ENCODE measurements at regions not wholly inside any gene's neighbourhood (a gene's known extent, or its start where the extent isn't known, plus 50 kb on each side); places are given as distances from the start of the nearest gene placed in this dataset.

- no peak for TF ChIP-seq ELF1 (IDR thresholded peaks at IDR 0.05; ENCODE audit: borderline replicate concordance, low read depth)
Measured at GRCh38 chr1:219404629-219405028, 208.3 kb downstream of the ZC3H11B start (continued).

- Histone ChIP-seq H3K36me3 (ENCODE audit: control insufficient read depth in 1 of 2, insufficient read depth in 2 of 2, low read length in 2 of 2) (no peaks in the 10 kb centered on the region), H3K9ac (ENCODE audit: low read length) (no peak overlapping the region), H3K9me3 (ENCODE audit: control insufficient read depth in 1 of 2, insufficient read depth in 1 of 2, low read depth in 1 of 2, low read length in 2 of 2) (no peaks in the 10 kb centered on the region), H3K4me3 (replicated peaks in 1 of 2; ENCODE audit: low read depth in 1 of 2, low read length in 2 of 2) (no peak overlapping the region), H3K27me3 (ENCODE audit: insufficient read depth, low read length) (no peaks in the 10 kb centered on the region), H2AFZ (ENCODE audit: low read depth, low read length, poor library complexity, severe bottlenecking) (no peak overlapping the region), H3K4me1 (ENCODE audit: control insufficient read depth in 1 of 2, insufficient read depth in 2 of 2, low read length in 2 of 2) (no peaks in the 10 kb centered on the region), H4K20me1 (ENCODE audit: insufficient read depth) (no peaks in the 10 kb centered on the region), H3K79me2 (ENCODE audit: insufficient read depth, low read length) (no peaks in the 10 kb centered on the region), H3K27ac (ENCODE audit: low read depth, low read length) (no peak overlapping the region), H3K4me2 (ENCODE audit: low read length) (no peak overlapping the region), H3K9me2 (ENCODE audit: insufficient read depth) (no peaks in the 10 kb centered on the region)
- DNase-seq (ENCODE audit: low read depth, low spot score), result no peak
- ATAC-seq, result no peak
- TF ChIP-seq EZH2phosphoT487 (IDR thresholded peaks at IDR 0.05; ENCODE audit: borderline replicate concordance), result no peak
- ChIA-PET POLR2A (interaction anchor here (1.1 kb wide), 1 partner anchor 258 kb away, joined by 3 read pairs; no protein-coding TSS in a partner anchor), RAD21 (ENCODE audit: low non-redundant PET in 1 of 2, low total read pairs in 2 of 2, uncharacterized antibody in 2 of 2, unreplicated experiment in 2 of 2) (no interaction called here), CTCF (no interaction called here)
- intact Hi-C loops (cut with micrococcal nuclease), result no loop called here
- no TSS peak for BruUV-seq (replicated peaks)
Measured at GRCh38 chr1:219402925-219403324, 210.0 kb downstream of the ZC3H11B start.

GRCh38 chr1:219401724-219402625 lies 210.9 kb downstream of the ZC3H11B start:
- Histone ChIP-seq H3K36me3 (ENCODE audit: control insufficient read depth in 1 of 2, insufficient read depth in 2 of 2, low read length in 2 of 2) (no peaks in the 10 kb centered on the region), H3K9ac (ENCODE audit: low read length) (no peak overlapping the region), H3K4me2 (ENCODE audit: low read length) (no peak overlapping the region), H2AFZ (ENCODE audit: low read depth, low read length, poor library complexity, severe bottlenecking) (no peak overlapping the region), H3K4me1 (ENCODE audit: control insufficient read depth in 1 of 2, insufficient read depth in 2 of 2, low read length in 2 of 2) (no peaks in the 10 kb centered on the region), H4K20me1 (ENCODE audit: insufficient read depth) (no peaks in the 10 kb centered on the region), H3K9me3 (ENCODE audit: control insufficient read depth in 1 of 2, insufficient read depth in 1 of 2, low read depth in 1 of 2, low read length in 2 of 2) (peaks cover 0 to 4% of the 10 kb centered on the region in 2 experiments; a peak in 2 of 4 replicates), H3K79me2 (ENCODE audit: insufficient read depth, low read length) (no peaks in the 10 kb centered on the region), H3K27me3 (ENCODE audit: insufficient read depth, low read length) (no peaks in the 10 kb centered on the region), H3K27ac (ENCODE audit: low read depth, low read length) (no peak overlapping the region), H3K9me2 (ENCODE audit: insufficient read depth) (no peaks in the 10 kb centered on the region), H3K4me3 (replicated peaks in 1 of 2; ENCODE audit: low read depth in 1 of 2, low read length in 2 of 2) (no peak overlapping the region)
- BruUV-seq (replicated peaks), result no TSS peak
- POLR2A ChIA-PET, result interaction anchor here (1.1 kb wide), 1 partner anchor 259 kb away, joined by 3 read pairs; no protein-coding TSS in a partner anchor
- ATAC-seq (no peak), DNase-seq (ENCODE audit: low read depth, low spot score) (no peak)
- CTCF ChIA-PET, result no interaction called here
- RAD21 ChIA-PET (ENCODE audit: low non-redundant PET in 1 of 2, low total read pairs in 2 of 2, uncharacterized antibody in 2 of 2, unreplicated experiment in 2 of 2), result no interaction called here
- intact Hi-C loops (cut with micrococcal nuclease), result no loop called here
- no peak for TF ChIP-seq EGR1 (IDR thresholded peaks at IDR 0.05; ENCODE audit: low read depth)
- no peak for TF ChIP-seq CTCF (IDR thresholded peaks at IDR 0.05 in 2 of 3, conservative IDR thresholded peaks at IDR 0.05 in 1 of 3; ENCODE audit: borderline replicate concordance in 1 of 3, insufficient read depth in 1 of 3, low read depth in 2 of 3, low read length in 2 of 3)
- TF ChIP-seq SIN3A (IDR thresholded peaks at IDR 0.05; ENCODE audit: low read depth), result no peak
- TF ChIP-seq POLR2AphosphoS5 (IDR thresholded peaks at IDR 0.05; ENCODE audit: low read depth, low read length), result no peak
- no peak for TF ChIP-seq ZNF274 (IDR thresholded peaks at IDR 0.05; ENCODE audit: low read depth, low read length)
- no peak for TF ChIP-seq JUND (IDR thresholded peaks at IDR 0.05)
- no peak for TF ChIP-seq ATF3 (IDR thresholded peaks at IDR 0.05)
- TF ChIP-seq RAD21 (IDR thresholded peaks at IDR 0.05; ENCODE audit: low read depth), result no peak
- TF ChIP-seq ZBTB33 (IDR thresholded peaks at IDR 0.05; ENCODE audit: extremely low read depth, insufficient replicate concordance, low read length), result no peak
- TF ChIP-seq YY1 (IDR thresholded peaks at IDR 0.05; ENCODE audit: extremely low read depth, insufficient replicate concordance, low read depth, low read length), result no peak
- no peak for TF ChIP-seq CBX3 (IDR thresholded peaks at IDR 0.05; ENCODE audit: low read depth)
- no peak for TF ChIP-seq EZH2phosphoT487 (IDR thresholded peaks at IDR 0.05; ENCODE audit: borderline replicate concordance)

Measured in HCT116 (cell line).